Transverse colon (tissue), 3 donors: ENCODE measurements at regions not wholly inside any gene's neighbourhood (a gene's known extent, or its start where the extent isn't known, plus 50 kb on each side); places are given as distances from the start of the nearest gene placed in this dataset.

Experiments used
- EP300 ChIP-seq: sonication (generic); formaldehyde crosslinking; IDR thresholded peaks from one replicate; pipeline ENCODE4 v1.6.1; 2017; ENCODE audit warnings: antibody characterized with exemption, low read depth
- POLR2A ChIP-seq: fragments of 450-650 bp; IDR thresholded peaks from one replicate; pipeline ENCODE4 v1.6.1; 2016; ENCODE audit warnings: antibody characterized with exemption, mild to moderate bottlenecking, moderate library complexity
- TF ChIP-seq, protein P1 (sequence below), 5 experiments: fragments of 200-600 bp in 3 of 5; fragments of 450-650 bp in 2 of 5; sonication (generic) in 3 of 5; IDR thresholded peaks; 1 replicate in 2 of 5; 2 replicates in 3 of 5; pipeline ENCODE4 v1.5.1; 2016 to 2017; ENCODE audit warnings: antibody characterized with exemption in 5 of 5, inconsistent platforms in 3 of 5, mild to moderate bottlenecking in 2 of 5, moderate library complexity in 1 of 5

DNA sequence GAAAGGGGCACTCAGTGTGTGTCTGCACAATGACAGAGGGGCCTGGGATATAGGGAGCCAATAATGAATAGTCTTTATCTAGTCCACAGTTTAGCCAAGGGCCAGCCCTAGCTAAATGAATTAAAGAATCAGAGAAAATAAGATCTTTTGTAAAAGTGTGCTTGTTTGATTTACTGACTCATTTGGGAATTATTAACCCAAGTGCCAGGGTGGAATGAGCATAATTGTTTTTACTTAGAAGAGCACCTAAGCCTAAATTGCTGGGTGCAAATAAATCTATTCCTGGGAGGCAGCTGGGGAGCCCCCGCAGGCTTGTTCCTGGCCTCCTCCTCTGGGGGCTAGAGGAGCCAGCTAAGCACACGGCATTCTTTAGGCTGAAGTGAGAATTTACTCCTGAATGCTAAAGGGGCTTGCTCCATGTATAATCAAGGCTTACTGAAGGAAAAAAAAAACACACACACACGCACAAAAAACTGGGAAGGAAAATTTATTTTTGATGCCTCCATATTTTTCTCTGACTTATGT lies 405.3 kb upstream of the SUCLG2 start:
- TF ChIP-seq, protein P1, sequence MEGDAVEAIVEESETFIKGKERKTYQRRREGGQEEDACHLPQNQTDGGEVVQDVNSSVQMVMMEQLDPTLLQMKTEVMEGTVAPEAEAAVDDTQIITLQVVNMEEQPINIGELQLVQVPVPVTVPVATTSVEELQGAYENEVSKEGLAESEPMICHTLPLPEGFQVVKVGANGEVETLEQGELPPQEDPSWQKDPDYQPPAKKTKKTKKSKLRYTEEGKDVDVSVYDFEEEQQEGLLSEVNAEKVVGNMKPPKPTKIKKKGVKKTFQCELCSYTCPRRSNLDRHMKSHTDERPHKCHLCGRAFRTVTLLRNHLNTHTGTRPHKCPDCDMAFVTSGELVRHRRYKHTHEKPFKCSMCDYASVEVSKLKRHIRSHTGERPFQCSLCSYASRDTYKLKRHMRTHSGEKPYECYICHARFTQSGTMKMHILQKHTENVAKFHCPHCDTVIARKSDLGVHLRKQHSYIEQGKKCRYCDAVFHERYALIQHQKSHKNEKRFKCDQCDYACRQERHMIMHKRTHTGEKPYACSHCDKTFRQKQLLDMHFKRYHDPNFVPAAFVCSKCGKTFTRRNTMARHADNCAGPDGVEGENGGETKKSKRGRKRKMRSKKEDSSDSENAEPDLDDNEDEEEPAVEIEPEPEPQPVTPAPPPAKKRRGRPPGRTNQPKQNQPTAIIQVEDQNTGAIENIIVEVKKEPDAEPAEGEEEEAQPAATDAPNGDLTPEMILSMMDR (IDR thresholded peaks at IDR 0.05): no peak
- no peak for TF ChIP-seq POLR2A
- no peak for TF ChIP-seq EP300
